H1 (cell line): ENCODE measurements at regions not wholly inside any gene's neighbourhood (a gene's known extent, or its start where the extent isn't known, plus 50 kb on each side); places are given as distances from the start of the nearest gene placed in this dataset.

Experiments
- CTCF ChIA-PET: fragments of 300-600 bp; sonication (Branson Sonifier 250); formaldehyde crosslinking; loops from one replicate; lab custom pipeline; 2021; ENCODE audit not compliant: partially characterized antibody; lab: Charles Lee
- POLR2A ChIA-PET: fragments of 300-600 bp; sonication (Branson Sonifier 250); formaldehyde crosslinking; loops from one replicate; lab custom pipeline; 2021; ENCODE audit warnings: inconsistent platforms; ENCODE audit not compliant: partially characterized antibody; lab: Charles Lee
- DNase-seq, 2 experiments: peaks; one replicate each; pipeline versions ENCODE4 v3.0.0 to v3.0.0-alpha.2; 2010 to 2022; ENCODE audit warnings: low spot score in 2 of 2, low read depth in 1 of 2, mixed read lengths in 1 of 2
- FAIRE-seq: peaks from 2 replicates; lab custom pipeline; 2011; peaks lifted over from hg19 to GRCh38; lab: Jason Lieb, UNC
- H2AFZ ChIP-seq: 2 replicates; pipeline ENCODE4 v1.8.1; 2012; ENCODE audit warnings: low read length, inconsistent platforms
- H2AK5ac ChIP-seq: 2 replicates; pipeline ENCODE4 v1.6.1; 2013; ENCODE audit warnings: low read depth, low read length
- H2BK120ac ChIP-seq: replicated peaks from 2 replicates; pipeline ENCODE3; 2013; ENCODE audit warnings: low read depth, low read length, inconsistent platforms
- H2BK12ac ChIP-seq: 2 replicates; pipeline ENCODE4 v1.6.1; 2013; ENCODE audit warnings: low read depth, low read length
- H2BK15ac ChIP-seq: 2 replicates; pipeline ENCODE4 v1.6.1; 2013; ENCODE audit warnings: low read length
- H2BK20ac ChIP-seq: 2 replicates; pipeline ENCODE4 v1.6.1; 2013; ENCODE audit warnings: low read length
- H2BK5ac ChIP-seq: 2 replicates; pipeline ENCODE4 v1.6.1; 2013; ENCODE audit warnings: low read depth, low read length
- H3K14ac ChIP-seq: 2 replicates; pipeline ENCODE4 v1.6.1; 2013; ENCODE audit warnings: inconsistent platforms; ENCODE audit not compliant: insufficient read length
- H3K18ac ChIP-seq: 2 replicates; pipeline ENCODE4 v1.6.1; 2013; ENCODE audit warnings: low read length; ENCODE audit errors: extremely low read depth
- H3K23ac ChIP-seq: 2 replicates; pipeline ENCODE4 v1.6.1; 2013; ENCODE audit warnings: inconsistent platforms; ENCODE audit not compliant: insufficient read length
- H3K23me2 ChIP-seq: 2 replicates; pipeline ENCODE4 v1.6.1; 2013; ENCODE audit warnings: low read depth, low read length
- H3K27ac ChIP-seq: 2 replicates; pipeline ENCODE4 v1.6.1; 2011; ENCODE audit warnings: low read depth, low read length, inconsistent platforms
- H3K27me3 ChIP-seq, 4 experiments: replicated peaks in 1 of 4; 1 replicate in 1 of 4; 2 replicates in 3 of 4; pipeline versions ENCODE4 v1.6.1 to v1.8.1; 2011 to 2013; ENCODE audit warnings: low read length in 3 of 4, mild to moderate bottlenecking in 3 of 4, inconsistent platforms in 2 of 4, mixed read lengths in 2 of 4, moderate library complexity in 1 of 4; ENCODE audit not compliant: control insufficient read depth in 3 of 4, insufficient read depth in 3 of 4; ENCODE audit errors: extremely low read depth in 1 of 4
- H3K36me3 ChIP-seq, 4 experiments: 2 replicates each; pipeline versions ENCODE4 v1.6.1 to v1.8.1; 2011 to 2013; ENCODE audit warnings: mild to moderate bottlenecking in 4 of 4, low read length in 3 of 4, moderate library complexity in 2 of 4, control low read depth in 1 of 4, inconsistent platforms in 1 of 4; ENCODE audit not compliant: insufficient read depth in 4 of 4, control insufficient read depth in 2 of 4
- H3K4ac ChIP-seq: replicated peaks from 2 replicates; pipeline ENCODE3; 2013; ENCODE audit warnings: low read length, low read depth, mixed read lengths, inconsistent platforms; ENCODE audit not compliant: insufficient read length
- H3K4me1 ChIP-seq, 4 experiments: replicated peaks in 1 of 4; 1 replicate in 1 of 4; 2 replicates in 3 of 4; pipeline versions ENCODE4 v1.6.1 to v1.8.1; 2011 to 2013; ENCODE audit warnings: low read length in 3 of 4, inconsistent platforms in 2 of 4, mixed read lengths in 1 of 4; ENCODE audit not compliant: insufficient read depth in 4 of 4, control insufficient read depth in 3 of 4
- H3K4me2 ChIP-seq, 2 experiments: 2 replicates each; pipeline versions ENCODE4 v1.6.1 to v1.8.1; 2011 to 2013; ENCODE audit warnings: low read depth in 2 of 2, low read length in 2 of 2, control low read depth in 1 of 2, inconsistent platforms in 1 of 2, mild to moderate bottlenecking in 1 of 2; ENCODE audit not compliant: insufficient read depth in 1 of 2
- H3K4me3 ChIP-seq, 4 experiments: fragments of 200-600, 300-600 bp in 1 of 4; sonication (generic), shearing (Covaris generic), sonication (Bioruptor Twin) in 1 of 4; 2 replicates each; pipeline versions ENCODE4 v1.5.1 to v1.8.1; 2011 to 2016; ENCODE audit warnings: low read length in 4 of 4, low read depth in 3 of 4, control low read depth in 2 of 4, inconsistent platforms in 2 of 4, mild to moderate bottlenecking in 2 of 4, mixed read lengths in 1 of 4, moderate library complexity in 1 of 4; ENCODE audit not compliant: insufficient read depth in 2 of 4; ENCODE audit errors: extremely low read depth in 1 of 4
- H3K56ac ChIP-seq: replicated peaks from 2 replicates; pipeline ENCODE3; 2013; ENCODE audit warnings: low read depth, mild to moderate bottlenecking, mixed read lengths, low read length, inconsistent platforms; ENCODE audit not compliant: insufficient read length
- H3K79me1 ChIP-seq: 2 replicates; pipeline ENCODE4 v1.6.1; 2013; ENCODE audit warnings: low read depth, low read length, control low read depth
- H3K79me2 ChIP-seq, 2 experiments: 2 replicates each; pipeline versions ENCODE4 v1.6.1 to v1.8.1; 2012 to 2013; ENCODE audit warnings: low read length in 2 of 2, mild to moderate bottlenecking in 2 of 2, inconsistent platforms in 1 of 2; ENCODE audit not compliant: insufficient read depth in 2 of 2, control insufficient read depth in 1 of 2
- H3K9ac ChIP-seq, 4 experiments: replicated peaks in 1 of 4; 1 replicate in 1 of 4; 2 replicates in 3 of 4; pipeline versions ENCODE4 v1.6.1 to v1.8.1; 2011 to 2013; ENCODE audit warnings: low read depth in 3 of 4, low read length in 3 of 4, control low read depth in 2 of 4, mild to moderate bottlenecking in 2 of 4, moderate library complexity in 2 of 4, inconsistent platforms in 1 of 4; ENCODE audit errors: extremely low read depth in 1 of 4
- H3K9me3 ChIP-seq, 2 experiments: 2 replicates each; pipeline versions ENCODE4 v1.6.1 to v1.8.1; 2012 to 2013; ENCODE audit warnings: mild to moderate bottlenecking in 2 of 2, moderate library complexity in 2 of 2, control low read depth in 1 of 2, inconsistent platforms in 1 of 2, low read depth in 1 of 2, low read length in 1 of 2, mixed read lengths in 1 of 2; ENCODE audit not compliant: insufficient read depth in 2 of 2
- H4K20me1 ChIP-seq, 2 experiments: replicated peaks in 1 of 2; 2 replicates each; pipeline versions ENCODE3 to v1.8.1; 2011 to 2013; ENCODE audit warnings: inconsistent platforms in 2 of 2, low read length in 2 of 2, mild to moderate bottlenecking in 1 of 2; ENCODE audit not compliant: insufficient read depth in 2 of 2, control insufficient read depth in 1 of 2
- H4K5ac ChIP-seq: 2 replicates; pipeline ENCODE4 v1.6.1; 2013; ENCODE audit warnings: low read length, low read depth, mixed read lengths, inconsistent platforms; ENCODE audit not compliant: insufficient read length
- H4K8ac ChIP-seq: 2 replicates; pipeline ENCODE4 v1.8.0; 2013; ENCODE audit warnings: mild to moderate bottlenecking, moderate library complexity, low read length, inconsistent platforms; ENCODE audit not compliant: insufficient read depth; ENCODE audit errors: extremely low read depth
- H4K91ac ChIP-seq: replicated peaks from 2 replicates; pipeline ENCODE3; 2013; ENCODE audit warnings: low read length, mixed read lengths, inconsistent platforms; ENCODE audit not compliant: insufficient read length
- ATF3 ChIP-seq: IDR thresholded peaks from 2 replicates; pipeline ENCODE4 v1.6.1; 2011; ENCODE audit warnings: low read depth, mild to moderate bottlenecking, low read length; ENCODE audit not compliant: insufficient read depth
- BRCA1 ChIP-seq: IDR thresholded peaks from 2 replicates; pipeline ENCODE4 v1.6.1; 2012; ENCODE audit warnings: low read depth, low read length, improper control_type of control experiment
- CHD1 ChIP-seq: IDR thresholded peaks from 2 replicates; pipeline ENCODE4 v1.6.1; 2012; ENCODE audit warnings: low read depth, low read length, improper control_type of control experiment
- GTF2F1 ChIP-seq: IDR thresholded peaks from 2 replicates; pipeline ENCODE4 v1.6.1; 2012; ENCODE audit warnings: low read depth, low read length, improper control_type of control experiment, borderline replicate concordance
- JUN ChIP-seq: IDR thresholded peaks from 2 replicates; pipeline ENCODE4 v1.6.1; 2011; ENCODE audit warnings: low read depth, mild to moderate bottlenecking, improper control_type of control experiment, low read length
- JUND ChIP-seq: IDR thresholded peaks from 2 replicates; pipeline ENCODE4 v1.6.1; 2011; ENCODE audit warnings: mild to moderate bottlenecking, improper control_type of control experiment, low read length
- KDM1A ChIP-seq: fragments of 200-600, 300-600 bp; sonication (generic); IDR thresholded peaks from 2 replicates; pipeline ENCODE4 v1.7.1; 2016; ENCODE audit warnings: mild to moderate bottlenecking, low read length, borderline replicate concordance
- NANOG ChIP-seq: IDR thresholded peaks from 2 replicates; pipeline ENCODE4 v1.6.1; 2011; ENCODE audit warnings: low read length, low read depth, mild to moderate bottlenecking, inconsistent platforms; ENCODE audit not compliant: insufficient read depth, poor library complexity, severe bottlenecking
- NRF1 ChIP-seq: IDR thresholded peaks from 2 replicates; pipeline ENCODE4 v1.6.1; 2011; ENCODE audit warnings: mild to moderate bottlenecking, low read depth, low read length, improper control_type of control experiment
- POLR2AphosphoS5 ChIP-seq: IDR thresholded peaks from 2 replicates; pipeline ENCODE4 v1.6.1; 2011; ENCODE audit warnings: low read depth, low read length
- RAD21 ChIP-seq, 2 experiments: IDR thresholded peaks in 1 of 2; conservative IDR thresholded peaks in 1 of 2; 2 replicates each; pipeline ENCODE4 v1.6.1; 2011; ENCODE audit warnings: low read depth in 2 of 2, low read length in 2 of 2, improper control_type of control experiment in 1 of 2, inconsistent platforms in 1 of 2, mild to moderate bottlenecking in 1 of 2, moderate library complexity in 1 of 2
- SIRT6 ChIP-seq: IDR thresholded peaks from one replicate; pipeline ENCODE4 v1.7.1; 2012; ENCODE audit warnings: low read length, inconsistent platforms
- SIX5 ChIP-seq: IDR thresholded peaks from 2 replicates; pipeline ENCODE4 v1.6.1; 2011; ENCODE audit warnings: mild to moderate bottlenecking, low read depth, low read length
- WGBS, 2 experiments: shearing (Covaris generic) in 1 of 2; methylation state at CpG; one replicate each; pipeline versions ENCODE4 v1.1.6 to v1.1.7; 2013 to 2015; ENCODE audit warnings: low lambda C conversion rate in 2 of 2, mixed read lengths in 2 of 2, inconsistent platforms in 1 of 2, low coverage in 1 of 2, missing lambda C conversion rate in 1 of 2; ENCODE audit not compliant: insufficient replicate concordance in 2 of 2, insufficient coverage in 1 of 2, insufficient read length in 1 of 2; ENCODE audit errors: extremely low coverage in 1 of 2, missing lambda C conversion rate in 1 of 2; 5-methylcytosine and 5-hydroxymethylcytosine counted together

- Histone ChIP-seq H4K20me1 (no peaks in the 10 kb centered on the region), H3K27ac (no peak overlapping the region), H2BK120ac (no peak overlapping the region), H3K36me3 (no peaks in the 10 kb centered on the region), H3K79me2 (no peaks in the 10 kb centered on the region), H4K91ac (no peak overlapping the region), H2BK20ac (no peak overlapping the region), H3K9me3 (no peaks in the 10 kb centered on the region), H2BK5ac (no peak overlapping the region), H3K4me1 (no peaks in the 10 kb centered on the region), H2AK5ac (no peak overlapping the region), H4K8ac (no peak overlapping the region), H3K4me3 (no peak overlapping the region), H3K14ac (no peak overlapping the region), H3K27me3 (no peaks in the 10 kb centered on the region), H3K18ac (no peak overlapping the region), H2BK12ac (no peak overlapping the region), H3K23me2 (no peaks in the 10 kb centered on the region), H4K5ac (no peak overlapping the region), H3K4ac (no peak overlapping the region), H2AFZ (no peak overlapping the region; the same call in 1 of the 2 replicates), H3K9ac (no peak overlapping the region), H3K23ac (no peak overlapping the region), H3K56ac (no peak overlapping the region), H3K4me2 (no peak overlapping the region), H2BK15ac (no peak overlapping the region), H3K79me1 (no peaks in the 10 kb centered on the region)
- DNase-seq = no peak
- ChIA-PET CTCF (interaction anchor here (0.6 kb wide), 2 partner anchors 441 to 493 kb away, joined by 3 read pairs; no protein-coding TSS in a partner anchor), POLR2A (no interaction called here)
- 92% methylated on average over 3 of the region's 3 CpGs; no CpG with 5 or more reads in 1 of the 2 experiments for WGBS, 2 experiments
- no peak for FAIRE-seq
- TF ChIP-seq ATF3 (no peak), JUN (no peak), NANOG (no peak), SIX5 (no peak), RAD21 (IDR thresholded peaks at IDR 0.05 in 1 of 2, conservative IDR thresholded peaks at IDR 0.05 in 1 of 2; ENCODE audit: low read depth in 2 of 2, low read length in 2 of 2) (no peak), POLR2AphosphoS5 (no peak), NRF1 (no peak), JUND (no peak), CHD1 (no peak), KDM1A (no peak), BRCA1 (no peak), SIRT6 (no peak), GTF2F1 (no peak)
Observed at GRCh38 chr11:38332046-38332445, 1734.0 kb upstream of the RAG2 start.
